ENCODE measurements at regions not wholly inside any gene's neighbourhood (a gene's known extent, or its start where the extent isn't known, plus 50 kb on each side); places are given as distances from the start of the nearest gene placed in this dataset.

- DNase-seq (ENCODE audit: low read depth): no peak
These were observed 175.5 kb upstream of the SLCO3A1 start for GRCh38 chr15:91678003-91678402.

DNA sequence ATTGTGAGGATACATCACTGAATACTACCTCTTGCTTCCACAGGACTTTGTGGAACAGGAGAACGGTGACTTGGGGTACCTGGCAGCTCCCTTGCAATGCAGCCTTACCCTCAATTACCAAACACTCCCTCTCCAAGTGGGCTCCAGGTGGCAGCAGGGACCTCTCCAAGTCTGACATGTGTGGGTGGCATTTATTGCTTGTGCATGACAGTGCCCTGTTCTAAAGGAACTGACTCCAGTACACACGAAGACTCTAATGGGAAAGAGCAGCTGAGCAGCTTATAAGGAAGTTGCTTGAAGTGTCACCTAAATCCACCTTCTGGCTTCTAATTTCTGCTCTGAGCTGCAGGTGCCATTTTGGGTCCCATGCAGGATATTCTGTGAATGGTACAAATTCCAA lies 174.1 kb upstream of the SLCO3A1 start:
- no peak for DNase-seq (ENCODE audit: low read depth)

DNA sequence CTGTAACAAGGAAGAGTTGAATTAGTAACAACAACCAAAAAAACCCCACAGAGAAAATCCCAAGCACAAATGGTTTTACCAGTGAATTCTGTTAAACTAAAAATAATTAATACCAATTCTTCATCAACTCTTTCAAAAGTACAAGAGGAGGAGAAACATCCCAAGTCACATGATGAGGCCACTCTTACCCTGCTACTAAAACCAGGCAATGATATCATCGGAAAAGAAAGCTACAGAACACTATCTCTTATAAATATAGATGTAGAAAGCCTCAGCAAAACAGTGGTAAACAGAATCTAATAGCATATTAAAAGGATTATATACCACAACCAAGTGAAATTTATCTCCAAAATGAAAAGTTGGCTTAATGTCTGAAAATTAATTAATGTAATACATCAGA lies 168.1 kb upstream of the SLCO3A1 start:
- no peak for DNase-seq (ENCODE audit: low read depth)

GRCh38 chr15:91688811-91689210 lies 164.7 kb upstream of the SLCO3A1 start:
- no peak for DNase-seq (ENCODE audit: low read depth)

DNA sequence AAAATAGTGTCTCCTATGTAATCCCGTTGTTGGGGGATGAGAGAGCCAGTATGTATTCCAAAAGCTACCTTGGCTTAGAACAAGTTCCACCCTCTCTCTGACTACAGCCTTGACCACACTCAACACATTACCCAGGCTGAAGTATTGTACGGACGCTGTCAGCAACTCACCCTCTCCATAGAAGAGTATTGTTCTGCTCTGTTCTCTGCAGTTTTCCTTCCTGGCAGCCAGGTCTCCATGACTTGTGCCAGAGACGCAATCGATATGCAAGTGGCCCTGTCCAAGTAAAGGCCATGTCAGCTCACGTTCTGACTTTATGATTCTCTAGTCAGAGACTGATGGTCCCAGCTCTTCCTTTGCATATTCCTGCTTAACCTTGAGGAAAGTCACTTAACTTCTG lies 164.1 kb upstream of the SLCO3A1 start:
- no peak for DNase-seq (ENCODE audit: low read depth)

- no peak for DNase-seq (ENCODE audit: low read depth)
These were observed 160.9 kb upstream of the SLCO3A1 start for GRCh38 chr15:91692596-91692995.

DNA sequence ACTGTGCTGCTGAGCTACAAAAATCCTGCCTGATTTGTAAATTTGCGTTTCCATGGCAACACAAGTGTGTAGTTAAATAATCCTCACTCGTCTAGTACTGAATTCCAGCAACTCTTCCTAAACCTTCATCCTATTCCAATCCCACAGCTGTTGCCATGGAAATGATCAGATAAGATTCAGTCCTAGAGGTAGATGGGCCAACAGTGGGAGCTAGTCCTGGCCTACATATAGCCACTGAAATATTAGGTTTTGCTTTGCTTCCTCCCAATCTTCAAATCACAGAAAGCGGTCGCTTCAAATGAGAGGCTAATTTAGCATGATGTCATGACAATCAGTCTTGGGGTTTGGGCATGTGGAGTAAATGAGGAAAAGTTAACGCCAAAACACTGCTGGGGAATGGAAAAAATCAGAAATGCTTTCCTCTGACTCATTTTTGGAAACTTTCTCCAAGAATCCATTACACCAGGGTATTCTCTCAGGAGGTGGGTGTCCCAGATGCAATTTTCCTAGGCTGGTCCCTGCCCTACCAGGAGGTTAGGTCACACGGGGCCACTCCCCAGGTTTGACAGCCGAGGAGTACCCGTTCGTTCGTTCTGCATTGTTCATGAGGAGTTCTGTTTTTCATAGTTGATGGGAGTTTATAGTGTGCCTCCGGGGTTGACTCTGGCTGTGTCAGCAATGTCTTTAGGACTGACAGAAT lies 159.2 kb upstream of the SLCO3A1 start:
- no peak for DNase-seq (ENCODE audit: low read depth)

GRCh38 chr15:91694831-91695210 lies 158.7 kb upstream of the SLCO3A1 start:
- no peak for DNase-seq (ENCODE audit: low read depth)

GRCh38 chr15:91695799-91696198 lies 157.7 kb upstream of the SLCO3A1 start:
- DNase-seq (ENCODE audit: low read depth): no peak

DNA sequence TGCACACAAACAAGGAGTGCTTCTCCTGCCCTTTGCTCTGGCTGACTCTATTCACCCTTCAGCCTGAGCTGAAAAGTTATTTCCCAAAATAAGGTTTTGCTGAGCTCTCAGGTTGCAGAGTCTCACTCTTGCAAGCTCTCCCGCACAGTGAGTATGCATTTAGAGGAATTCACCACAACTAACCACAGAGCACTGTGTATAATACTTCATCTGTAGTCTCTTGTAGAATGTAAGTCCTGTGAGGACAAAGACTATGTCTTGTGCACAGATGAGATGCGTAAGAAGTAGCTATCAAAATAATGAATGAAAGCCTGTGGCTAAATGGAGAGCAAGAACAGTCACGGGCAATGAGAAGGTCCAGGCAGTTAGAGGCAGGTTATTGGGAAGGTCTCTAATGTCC lies 156.5 kb upstream of the SLCO3A1 start:
- DNase-seq (ENCODE audit: low read depth): no peak

- DNase-seq (ENCODE audit: low read depth): no peak
These were observed 155.3 kb upstream of the SLCO3A1 start for GRCh38 chr15:91698241-91698640.

- no peak for DNase-seq (ENCODE audit: low read depth)
These were observed 153.8 kb upstream of the SLCO3A1 start for GRCh38 chr15:91699741-91700140.

- no peak for DNase-seq (ENCODE audit: low read depth)
These were observed 150.2 kb upstream of the SLCO3A1 start for GRCh38 chr15:91703274-91703673.

DNA sequence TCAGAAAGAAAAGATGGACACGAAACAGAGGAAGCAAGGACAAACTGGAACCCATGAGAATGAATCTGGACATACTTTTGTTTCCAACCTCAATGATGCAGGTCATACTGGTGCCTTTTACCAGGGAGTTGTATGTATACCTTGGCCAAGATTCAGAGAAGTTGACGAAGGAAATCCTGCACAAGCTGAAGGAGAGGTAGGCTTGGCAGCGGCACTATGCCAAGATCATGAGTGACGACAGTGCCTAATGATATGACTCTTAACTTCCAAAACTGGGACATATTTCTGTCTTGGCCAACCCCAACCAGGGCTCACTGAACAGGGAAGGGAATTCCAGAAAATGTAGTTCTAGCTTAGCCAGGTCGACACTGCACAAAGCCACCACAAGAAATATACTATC lies 149.2 kb upstream of the SLCO3A1 start:
- DNase-seq (ENCODE audit: low read depth): no peak

DNA sequence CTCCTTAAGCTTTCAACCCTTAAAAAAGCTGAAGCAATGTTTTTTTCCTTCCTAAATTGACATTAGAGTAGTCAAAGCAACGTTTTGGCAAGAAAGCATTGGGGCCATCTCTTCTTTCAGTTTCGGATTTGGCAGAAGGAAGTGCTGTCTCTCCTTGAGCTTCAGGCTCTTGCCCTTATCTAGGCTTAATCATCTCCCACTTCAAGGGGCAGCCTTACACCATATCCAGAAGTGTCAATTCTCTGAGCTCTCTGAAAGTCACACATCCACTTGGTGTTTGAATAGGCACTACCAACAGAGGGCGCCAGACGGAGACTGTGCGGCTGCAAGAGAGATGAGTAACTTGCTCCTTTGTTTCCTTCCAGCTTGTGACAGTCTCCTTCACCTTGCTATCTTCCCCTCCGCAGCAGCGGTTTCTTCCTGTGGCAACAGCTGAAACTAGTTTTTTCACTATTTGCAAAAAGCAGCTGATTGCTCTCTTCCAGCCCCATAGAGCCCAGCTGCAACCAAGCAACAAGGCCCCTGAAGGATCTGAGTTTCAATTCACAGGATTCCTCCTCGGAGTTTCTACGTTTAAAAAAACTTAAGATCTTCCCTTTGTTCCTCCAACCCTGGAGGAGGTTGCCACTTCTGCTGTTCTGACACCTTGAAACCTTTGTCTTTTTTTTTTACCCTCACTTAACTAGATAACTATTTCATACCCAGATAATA lies 147.0 kb upstream of the SLCO3A1 start:
- DNase-seq (ENCODE audit: low read depth): no peak

GRCh38 chr15:91710080-91710698 lies 143.3 kb upstream of the SLCO3A1 start:
- DNase-seq (ENCODE audit: low read depth): no peak

- no peak for DNase-seq (ENCODE audit: low read depth)
These were observed 142.0 kb upstream of the SLCO3A1 start for GRCh38 chr15:91711384-91712033.

DNA sequence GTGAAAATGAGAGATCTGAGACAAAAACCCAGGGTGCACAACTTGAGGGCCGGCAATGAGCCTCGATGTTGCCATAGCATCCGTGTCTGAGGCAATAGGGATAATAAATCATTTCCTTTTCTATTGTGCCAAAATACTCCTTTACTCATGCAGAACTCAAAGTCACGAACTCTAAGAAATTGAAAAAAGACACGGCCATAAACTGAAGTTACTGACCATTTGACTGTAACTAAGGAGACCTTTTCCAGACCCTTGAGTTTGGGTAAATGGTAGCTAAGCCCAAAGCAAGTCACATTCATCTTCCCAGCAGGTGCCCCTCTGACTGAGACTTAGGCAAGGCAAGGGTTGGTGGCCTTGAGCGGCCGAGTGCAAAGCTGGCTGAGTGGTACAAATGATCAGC lies 141.2 kb upstream of the SLCO3A1 start:
- no peak for DNase-seq (ENCODE audit: low read depth)

- DNase-seq (ENCODE audit: low read depth): no peak
These were observed 137.0 kb upstream of the SLCO3A1 start for GRCh38 chr15:91716536-91716935.

GRCh38 chr15:91717811-91718210 lies 135.7 kb upstream of the SLCO3A1 start:
- DNase-seq (ENCODE audit: low read depth): no peak

GRCh38 chr15:91723959-91724358 lies 129.5 kb upstream of the SLCO3A1 start:
- DNase-seq (ENCODE audit: low read depth): no peak

DNA sequence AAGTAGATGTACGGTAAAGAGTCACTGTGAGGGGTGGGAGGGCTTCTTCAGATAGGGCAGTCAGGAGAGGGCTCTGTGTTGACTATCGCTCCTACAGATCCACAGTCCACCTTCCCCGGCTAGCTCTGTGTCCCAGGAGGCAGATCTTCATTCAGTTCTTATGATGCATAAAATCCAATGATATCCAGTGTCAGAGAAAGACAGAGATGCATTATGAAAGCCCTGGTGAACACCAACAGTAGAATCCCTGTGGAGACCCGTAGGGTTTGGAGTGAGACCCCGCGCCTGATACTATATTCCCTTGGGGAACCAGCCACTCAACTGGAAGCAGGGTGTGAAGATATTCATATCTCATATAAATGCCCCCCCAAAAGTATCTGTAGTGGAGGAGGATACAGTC lies 119.8 kb upstream of the SLCO3A1 start:
- no peak for DNase-seq (ENCODE audit: low read depth)
